K562 (cell line): ENCODE measurements at regions not wholly inside any gene's neighbourhood (a gene's known extent, or its start where the extent isn't known, plus 50 kb on each side); places are given as distances from the start of the nearest gene placed in this dataset.

Source experiments
- ATAC-seq: fragments of 200-7000 bp; cut with Tn5 transposase; 3 replicates; pipeline ENCODE4 v1.9.1; 2020; ENCODE audit warnings: moderate library complexity
- BruUV-seq: library from RNA; stranded (reverse); fragments of 400-500 nt; replicated peaks from 2 replicates; lab custom pipeline; 2021; lab: Mats Ljungman, UMichigan
- CTCF ChIA-PET: fragments of 300-600 bp; formaldehyde crosslinking; extraction: SDS; loops from one replicate; lab custom pipeline; 2021; ENCODE audit warnings: low intra/inter-chr PET ratio; lab: Yijun Ruan, JAX
- POLR2A ChIA-PET: fragments of 300-600, 350-650 bp; sonication (Branson Sonifier 250); formaldehyde crosslinking; extraction: SDS; loops from one replicate; lab custom pipeline; 2021; ENCODE audit warnings: antibody characterized with exemption, inconsistent platforms; lab: Yijun Ruan, JAX
- DNase-seq, 4 experiments: peaks; one replicate each; pipeline versions ENCODE4 v3.0.0 to v3.0.0-alpha.2; 2011 to 2018; ENCODE audit warnings: low spot score in 3 of 4, mixed read lengths in 3 of 4; ENCODE audit errors: extremely low read depth in 1 of 4
- FAIRE-seq: peaks from 2 replicates; lab custom pipeline; 2011; peaks lifted over from hg19 to GRCh38; lab: Jason Lieb, UNC
- H2AFZ ChIP-seq: 2 replicates; pipeline ENCODE4 v1.6.0; 2011; ENCODE audit warnings: low read depth, low read length, control low read depth, inconsistent platforms
- H3K27ac ChIP-seq: fragments of 200-600 bp; 3 replicates; pipeline ENCODE4 v1.8.0; 2011; ENCODE audit warnings: low read depth, mild to moderate bottlenecking, control low read depth, inconsistent platforms, low read length, moderate library complexity, mixed read lengths; ENCODE audit errors: extremely low read depth
- H3K27me3 ChIP-seq, 2 experiments: fragments of 300-600 bp in 1 of 2; 2 replicates in 1 of 2; 3 replicates in 1 of 2; pipeline versions ENCODE4 v1.6.0 to v1.8.0; 2011; ENCODE audit warnings: inconsistent platforms in 2 of 2, low read length in 2 of 2, mild to moderate bottlenecking in 1 of 2, mixed read lengths in 1 of 2, moderate library complexity in 1 of 2; ENCODE audit not compliant: control insufficient read depth in 2 of 2, insufficient read depth in 2 of 2
- H3K36me3 ChIP-seq: fragments of 300-600 bp; 3 replicates; pipeline ENCODE4 v1.8.0; 2011; ENCODE audit warnings: mild to moderate bottlenecking, low read length, inconsistent platforms; ENCODE audit not compliant: control insufficient read depth, insufficient read depth
- H3K4me1 ChIP-seq, 2 experiments: fragments of 200-600 bp in 1 of 2; replicated peaks in 1 of 2; 2 replicates in 1 of 2; 3 replicates in 1 of 2; pipeline versions ENCODE4 v1.5.1 to v1.8.0; 2011; ENCODE audit warnings: inconsistent platforms in 2 of 2, low read length in 2 of 2, mild to moderate bottlenecking in 1 of 2, mixed read lengths in 1 of 2, moderate library complexity in 1 of 2; ENCODE audit not compliant: control insufficient read depth in 2 of 2, insufficient read depth in 2 of 2
- H3K4me2 ChIP-seq: 2 replicates; pipeline ENCODE4 v1.6.1; 2011; ENCODE audit warnings: low read length, control low read depth, inconsistent platforms, mixed read lengths; ENCODE audit not compliant: insufficient read depth
- H3K4me3 ChIP-seq: fragments of 200-600 bp; sonication (generic), shearing (Covaris generic); 2 replicates; pipeline ENCODE4 v1.5.1; 2016; ENCODE audit warnings: control low read depth, inconsistent platforms
- H3K79me2 ChIP-seq: fragments of 200-600 bp; 3 replicates; pipeline ENCODE4 v1.8.0; 2011; ENCODE audit warnings: low read length, inconsistent platforms; ENCODE audit not compliant: control insufficient read depth, insufficient read depth
- H3K9ac ChIP-seq, 2 experiments: 2 replicates each; pipeline versions ENCODE4 v1.6.0 to v1.6.1; 2011; ENCODE audit warnings: low read depth in 2 of 2, low read length in 2 of 2, control low read depth in 1 of 2, inconsistent platforms in 1 of 2, mild to moderate bottlenecking in 1 of 2, mixed read lengths in 1 of 2; ENCODE audit not compliant: insufficient read depth in 1 of 2
- H3K9me1 ChIP-seq: one replicate; pipeline ENCODE4 v1.6.0; 2011; ENCODE audit warnings: inconsistent platforms, mild to moderate bottlenecking, low read length, moderate library complexity; ENCODE audit not compliant: control insufficient read depth, insufficient read depth
- H3K9me3 ChIP-seq: replicated peaks from 2 replicates; pipeline ENCODE4 v1.5.1; 2011; ENCODE audit warnings: low read depth, low read length, inconsistent platforms; ENCODE audit not compliant: control insufficient read depth, insufficient read depth
- H4K20me1 ChIP-seq: replicated peaks from 2 replicates; pipeline ENCODE4 v1.6.1; 2011; ENCODE audit warnings: low read length, inconsistent platforms, mixed read lengths; ENCODE audit not compliant: control insufficient read depth, insufficient read depth
- CBFB ChIP-seq: sonication (generic); formaldehyde crosslinking; IDR thresholded peaks from 2 replicates; pipeline ENCODE4 v1.4.0; 2020; ENCODE audit warnings: mild to moderate bottlenecking, missing genetic modification reagents
- HNRNPH1 ChIP-seq: fragments of 200-400 bp; formaldehyde crosslinking; optimal IDR thresholded peaks from 2 replicates; pipeline ENCODE3; 2017; ENCODE audit warnings: low read depth, mild to moderate bottlenecking, low read length, moderate library complexity
- L3MBTL2 ChIP-seq: fragments of 450-650 bp; IDR thresholded peaks from 2 replicates; pipeline ENCODE4 v1.6.1; 2016; ENCODE audit warnings: mild to moderate bottlenecking, moderate library complexity
- NR1H2 ChIP-seq: sonication (generic); formaldehyde crosslinking; IDR thresholded peaks from 2 replicates; pipeline ENCODE4 v1.4.0; 2020; ENCODE audit warnings: mild to moderate bottlenecking, missing genetic modification reagents
- SIN3A ChIP-seq, 2 experiments: fragments of 150-350 bp in 1 of 2; IDR thresholded peaks; 2 replicates each; pipeline ENCODE4 v1.6.1; 2011 to 2016; ENCODE audit warnings: borderline replicate concordance in 2 of 2, low read depth in 2 of 2, low read length in 2 of 2, mild to moderate bottlenecking in 2 of 2, moderate library complexity in 2 of 2; ENCODE audit not compliant: control insufficient read depth in 1 of 2
- SREBF2 ChIP-seq: sonication (generic); formaldehyde crosslinking; IDR thresholded peaks from 2 replicates; pipeline ENCODE4 v1.4.0; 2020; ENCODE audit warnings: mild to moderate bottlenecking, missing genetic modification reagents
- TAF1 ChIP-seq: IDR thresholded peaks from 2 replicates; pipeline ENCODE4 v1.6.1; 2011; ENCODE audit warnings: mild to moderate bottlenecking, low read length, moderate library complexity; ENCODE audit not compliant: insufficient read depth, control insufficient read depth, severe bottlenecking; ENCODE audit errors: extremely low read depth
- VEZF1 ChIP-seq: fragments of 200-800 bp; sonication (Bioruptor generic); IDR thresholded peaks from 2 replicates; pipeline ENCODE4 v1.6.1; 2017; ENCODE audit warnings: missing genetic modification characterization, missing compliant biosample characterization
- ZBTB7A ChIP-seq: IDR thresholded peaks from 2 replicates; pipeline ENCODE4 v1.6.1; 2011; ENCODE audit warnings: low read depth, mild to moderate bottlenecking, low read length, moderate library complexity, borderline replicate concordance; ENCODE audit not compliant: control insufficient read depth
- WGBS: fragments of 100-300 bp; shearing (Covaris generic); methylation state at CpG from one replicate; pipeline ENCODE4 v1.1.6; 2016; ENCODE audit warnings: low coverage, mixed read lengths; ENCODE audit not compliant: insufficient coverage; ENCODE audit errors: missing lambda C conversion rate; 5-methylcytosine and 5-hydroxymethylcytosine counted together
- in situ Hi-C: fragments of 300-500 bp; cut with MboI; formaldehyde crosslinking; loops from 4 replicates; pipeline ENCODE4 v1.15.0; 2018; ENCODE audit warnings: inconsistent platforms, mixed read lengths
- intact Hi-C: fragments of 100-400 bp; cut with micrococcal nuclease; formaldehyde crosslinking; loops from 2 replicates; pipeline ENCODE4 v1.14.2; 2022

- no peak for TF ChIP-seq TAF1
- TF ChIP-seq HNRNPH1: no peak
- no peak for TF ChIP-seq VEZF1 (CRISPR knock-in tag)
Measured at GRCh38 chr5:133902511-133903118, 65.8 kb downstream of the C5orf15 start (continued).

GRCh38 chr5:133900534-133901270 is 67.7 kb downstream of the C5orf15 start:
- Histone ChIP-seq H2AFZ (0 out of 2 replicates have a peak overlapping the region, but pooled peaks have one; percentile 27), H3K9me1 (no peaks in the 10 kb centered on the region), H3K9me3 (no peaks in the 10 kb centered on the region), H3K79me2 (no peaks in the 10 kb centered on the region), H3K9ac (peak overlapping the region in 1 of 2 experiments; percentile 70; a peak in 1 of 4 replicates), H3K27me3 (peaks cover 5 to 17% of the 10 kb centered on the region in 2 experiments; a peak in 2 of 5 replicates), H3K4me2 (no peak overlapping the region), H3K4me3 (no peak overlapping the region), H3K36me3 (no peaks in the 10 kb centered on the region), H3K27ac (no peak overlapping the region), H3K4me1 (peaks cover 28 to 43% of the 10 kb centered on the region in 2 experiments), H4K20me1 (no peaks in the 10 kb centered on the region)
- CTCF ChIA-PET: no interaction called here
- peak; percentile 17; the same call in 1 of the 2 replicates for TF ChIP-seq VEZF1 (CRISPR knock-in tag)
- no peak for TF ChIP-seq NR1H2 (CRISPR knock-in tag)
- TF ChIP-seq CBFB (CRISPR knock-in tag): no peak
- no peak for TF ChIP-seq L3MBTL2
- TF ChIP-seq ZBTB7A: no peak
- TF ChIP-seq SREBF2 (CRISPR knock-in tag): 0 out of 2 replicates have a peak, but pooled peaks have one; percentile 41
- no peak for TF ChIP-seq SIN3A (IDR thresholded peaks at IDR 0.05; ENCODE audit: borderline replicate concordance in 2 of 2, control insufficient read depth in 1 of 2, low read depth in 2 of 2, low read length in 2 of 2)
- POLR2A ChIA-PET: interaction anchor here (0.6 to 0.7 kb wide), 2 partner anchors 144 to 213 kb away, joined by 3 to 5 read pairs; no protein-coding TSS in a partner anchor
- intact Hi-C loops: no loop called here
- peak in 2 of 4 experiments; percentile 23 to 30 for DNase-seq
- 61% methylated on average over 15 of the region's 15 CpGs for WGBS
- in situ Hi-C loops: no loop called here
- no TSS peak for BruUV-seq
- no peak for ATAC-seq
- FAIRE-seq: no peak
